Coronary artery (tissue), 2 donors: ENCODE measurements at regions not wholly inside any gene's neighbourhood (a gene's known extent, or its start where the extent isn't known, plus 50 kb on each side); places are given as distances from the start of the nearest gene placed in this dataset.
"Not testable (repeated sequence)": the region's sequence is repeated elsewhere in the genome, so short reads cannot be mapped to it uniquely, and the experiment has no call there.

ENCODE experiments used
- DNase-seq: peaks from one replicate; pipeline ENCODE4 v3.0.0-alpha.2; 2017; ENCODE audit warnings: low spot score
- H3K27ac ChIP-seq, 2 donors: fragments of 200-600 bp; sonication (generic); one replicate each; pipeline ENCODE4 v1.5.1; 2016 to 2019
- H3K4me3 ChIP-seq: fragments of 200-600 bp; sonication (generic); 2 replicates; pipeline ENCODE4 v1.5.1; 2016; ENCODE audit warnings: mild to moderate bottlenecking, moderate library complexity
- TF ChIP-seq, protein P1 (sequence below): fragments of 200-600 bp; sonication (generic); IDR thresholded peaks from one replicate; pipeline ENCODE4 v1.5.1; 2019; ENCODE audit warnings: antibody characterized with exemption

DNA sequence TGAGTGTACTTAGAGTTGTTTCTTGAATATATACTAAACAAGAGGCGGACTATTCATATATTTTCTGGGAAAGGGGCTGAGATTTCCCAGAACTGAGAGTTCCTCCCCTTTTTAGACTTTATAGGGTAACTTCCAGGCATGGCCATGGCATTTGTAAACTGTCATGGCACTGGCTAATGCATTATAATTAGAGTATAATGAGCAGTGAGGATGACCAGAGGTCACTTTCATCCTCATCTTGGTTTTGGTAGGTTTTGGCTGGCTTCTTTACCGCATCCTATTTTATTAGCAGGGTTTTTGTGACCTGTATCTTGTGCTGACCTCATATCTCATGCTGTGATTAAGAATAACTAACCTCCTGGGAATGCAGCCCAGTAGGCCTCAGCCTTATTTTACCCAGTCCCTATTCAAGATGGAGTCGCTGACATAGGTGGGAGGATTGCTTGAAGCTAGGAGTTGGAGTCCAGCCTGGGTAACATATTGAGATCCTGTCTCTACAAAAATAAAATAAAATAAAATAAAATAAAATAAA, 91.4 kb downstream of the MOBP start:
- no peak for DNase-seq
- Histone ChIP-seq H3K4me3 (no peak overlapping the region), H3K27ac (no peak overlapping the region)
- TF ChIP-seq, protein P1, sequence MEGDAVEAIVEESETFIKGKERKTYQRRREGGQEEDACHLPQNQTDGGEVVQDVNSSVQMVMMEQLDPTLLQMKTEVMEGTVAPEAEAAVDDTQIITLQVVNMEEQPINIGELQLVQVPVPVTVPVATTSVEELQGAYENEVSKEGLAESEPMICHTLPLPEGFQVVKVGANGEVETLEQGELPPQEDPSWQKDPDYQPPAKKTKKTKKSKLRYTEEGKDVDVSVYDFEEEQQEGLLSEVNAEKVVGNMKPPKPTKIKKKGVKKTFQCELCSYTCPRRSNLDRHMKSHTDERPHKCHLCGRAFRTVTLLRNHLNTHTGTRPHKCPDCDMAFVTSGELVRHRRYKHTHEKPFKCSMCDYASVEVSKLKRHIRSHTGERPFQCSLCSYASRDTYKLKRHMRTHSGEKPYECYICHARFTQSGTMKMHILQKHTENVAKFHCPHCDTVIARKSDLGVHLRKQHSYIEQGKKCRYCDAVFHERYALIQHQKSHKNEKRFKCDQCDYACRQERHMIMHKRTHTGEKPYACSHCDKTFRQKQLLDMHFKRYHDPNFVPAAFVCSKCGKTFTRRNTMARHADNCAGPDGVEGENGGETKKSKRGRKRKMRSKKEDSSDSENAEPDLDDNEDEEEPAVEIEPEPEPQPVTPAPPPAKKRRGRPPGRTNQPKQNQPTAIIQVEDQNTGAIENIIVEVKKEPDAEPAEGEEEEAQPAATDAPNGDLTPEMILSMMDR = no peak

- Histone ChIP-seq H3K27ac (no peak overlapping the region), H3K4me3 (no peak overlapping the region)
- TF ChIP-seq, protein P1 = no peak
- DNase-seq = no peak
Measured at GRCh38 chr3:39559543-39559942, 92.1 kb downstream of the MOBP start.

- TF ChIP-seq, protein P1 = no peak
- DNase-seq = no peak
- Histone ChIP-seq H3K4me3 (no peak overlapping the region), H3K27ac (no peak overlapping the region)
Measured at GRCh38 chr3:39568508-39568907, 101.0 kb downstream of the MOBP start.

DNA sequence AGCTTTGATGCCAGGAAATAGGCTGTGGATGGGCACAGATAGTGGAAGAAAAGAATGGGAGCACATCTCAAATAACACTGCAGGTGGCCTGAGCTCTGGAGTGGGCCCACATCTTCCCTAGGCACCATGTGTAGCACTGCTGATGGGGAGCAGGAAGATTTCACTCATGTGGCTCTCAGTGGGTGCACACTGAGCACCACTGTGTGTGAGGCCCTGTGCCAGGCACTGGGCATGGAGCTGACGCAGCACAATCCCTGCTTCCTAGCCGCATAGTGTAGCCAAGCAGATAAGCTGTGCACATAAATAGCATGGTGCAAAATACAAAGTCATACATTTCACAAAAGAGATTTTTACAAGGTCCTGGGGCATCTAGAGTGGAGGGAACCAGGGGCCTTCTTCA, 101.6 kb downstream of the MOBP start:
- Histone ChIP-seq H3K4me3 (no peak overlapping the region), H3K27ac (no peak overlapping the region)
- TF ChIP-seq, protein P1 = no peak
- DNase-seq = no peak

- DNase-seq = no peak
- Histone ChIP-seq H3K4me3 (no peak overlapping the region), H3K27ac (no peak overlapping the region)
- TF ChIP-seq, protein P1 = no peak
Measured at GRCh38 chr3:39573392-39573791, 105.9 kb downstream of the MOBP start.

GRCh38 chr3:39577541-39577940, 110.1 kb downstream of the MOBP start:
- no peak for DNase-seq
- no peak overlapping the region for H3K4me3 ChIP-seq
- TF ChIP-seq, protein P1 = no peak
- no peak overlapping the region for H3K27ac ChIP-seq

DNA sequence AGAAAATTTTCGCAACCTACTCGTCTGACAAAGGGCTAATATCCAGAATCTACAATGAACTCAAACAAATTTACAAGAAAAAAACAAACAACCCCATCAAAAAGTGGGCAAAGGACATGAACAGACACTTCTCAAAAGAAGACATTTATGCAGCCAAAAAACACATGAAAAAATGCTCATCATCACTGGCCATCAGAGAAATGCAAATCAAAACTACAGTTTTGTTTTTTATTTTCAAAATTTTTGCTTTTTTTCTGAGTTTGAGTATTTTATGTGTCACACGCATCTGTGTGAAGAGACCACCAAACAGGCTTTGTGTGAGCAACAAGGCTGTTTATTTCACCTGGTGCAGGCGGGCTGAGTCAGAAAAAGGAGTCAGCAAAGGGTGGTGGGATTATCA, 118.7 kb downstream of the MOBP start:
- H3K27ac ChIP-seq, H3K4me3 ChIP-seq, DNase-seq: not testable (repeated sequence)

DNA sequence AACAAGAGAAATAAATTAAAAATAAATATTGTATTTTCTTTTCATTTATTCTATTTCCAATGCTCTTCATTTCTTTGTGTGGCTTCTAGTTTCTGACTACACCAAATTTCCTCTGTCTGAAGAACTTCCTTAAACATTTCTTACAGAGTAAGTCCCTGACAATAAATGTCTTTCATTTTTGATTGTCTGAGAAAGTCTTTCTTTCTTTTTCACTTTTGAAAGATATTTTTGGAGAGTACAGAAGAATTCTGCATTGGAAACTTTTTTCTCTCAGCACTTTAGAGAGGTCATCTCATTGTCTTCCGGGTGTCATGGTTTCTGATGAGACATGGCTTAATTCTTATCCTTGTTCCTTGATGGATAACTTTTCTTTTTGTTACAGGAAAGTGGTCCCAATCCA, 119.6 kb downstream of the MOBP start:
- DNase-seq = no peak
- Histone ChIP-seq H3K4me3 (no peak overlapping the region), H3K27ac (no peak overlapping the region)
- TF ChIP-seq, protein P1 = no peak
